Suprapubic skin (tissue), 4 donors: ENCODE measurements at regions not wholly inside any gene's neighbourhood (a gene's known extent, or its start where the extent isn't known, plus 50 kb on each side); places are given as distances from the start of the nearest gene placed in this dataset.

ENCODE experiments used
- POLR2A ChIP-seq, 2 donors: fragments of 450-650 bp; IDR thresholded peaks; one replicate each; pipeline ENCODE4 v1.6.1; 2017; ENCODE audit warnings: antibody characterized with exemption in 2 of 2, mild to moderate bottlenecking in 2 of 2, moderate library complexity in 2 of 2
- POLR2AphosphoS5 ChIP-seq, 3 donors: sonication (generic); formaldehyde crosslinking; IDR thresholded peaks; one replicate each; pipeline ENCODE4 v1.6.1; 2017; ENCODE audit warnings: antibody characterized with exemption in 3 of 3
- TF ChIP-seq, protein P1 (sequence below), 2 donors: fragments of 200-600 bp in 1 of 2; fragments of 450-650 bp in 1 of 2; sonication (generic) in 1 of 2; IDR thresholded peaks; one replicate each; pipeline ENCODE4 v1.5.1; 2016 to 2019; ENCODE audit warnings: antibody characterized with exemption in 2 of 2, mild to moderate bottlenecking in 1 of 2, moderate library complexity in 1 of 2

DNA sequence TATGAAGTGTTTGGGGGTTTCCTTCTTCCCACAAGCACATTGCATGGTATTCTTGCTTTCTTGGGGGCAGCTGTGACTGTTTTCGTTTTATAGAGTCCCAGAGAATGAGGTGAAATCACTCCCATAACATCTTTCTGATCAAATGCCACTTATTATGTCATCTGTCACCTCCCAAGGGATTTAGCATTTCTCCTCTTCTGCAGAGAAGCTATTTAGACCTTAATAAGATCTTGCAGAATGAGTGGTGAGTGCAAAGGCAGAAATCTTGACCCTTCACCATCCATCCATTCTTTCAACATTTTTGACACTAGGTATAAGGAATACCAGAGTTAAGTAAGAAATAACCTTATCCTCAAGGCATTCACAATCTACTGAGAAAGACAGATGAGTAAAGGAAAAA lies 318.6 kb upstream of the POU3F1 start:
- TF ChIP-seq, protein P1, sequence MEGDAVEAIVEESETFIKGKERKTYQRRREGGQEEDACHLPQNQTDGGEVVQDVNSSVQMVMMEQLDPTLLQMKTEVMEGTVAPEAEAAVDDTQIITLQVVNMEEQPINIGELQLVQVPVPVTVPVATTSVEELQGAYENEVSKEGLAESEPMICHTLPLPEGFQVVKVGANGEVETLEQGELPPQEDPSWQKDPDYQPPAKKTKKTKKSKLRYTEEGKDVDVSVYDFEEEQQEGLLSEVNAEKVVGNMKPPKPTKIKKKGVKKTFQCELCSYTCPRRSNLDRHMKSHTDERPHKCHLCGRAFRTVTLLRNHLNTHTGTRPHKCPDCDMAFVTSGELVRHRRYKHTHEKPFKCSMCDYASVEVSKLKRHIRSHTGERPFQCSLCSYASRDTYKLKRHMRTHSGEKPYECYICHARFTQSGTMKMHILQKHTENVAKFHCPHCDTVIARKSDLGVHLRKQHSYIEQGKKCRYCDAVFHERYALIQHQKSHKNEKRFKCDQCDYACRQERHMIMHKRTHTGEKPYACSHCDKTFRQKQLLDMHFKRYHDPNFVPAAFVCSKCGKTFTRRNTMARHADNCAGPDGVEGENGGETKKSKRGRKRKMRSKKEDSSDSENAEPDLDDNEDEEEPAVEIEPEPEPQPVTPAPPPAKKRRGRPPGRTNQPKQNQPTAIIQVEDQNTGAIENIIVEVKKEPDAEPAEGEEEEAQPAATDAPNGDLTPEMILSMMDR (IDR thresholded peaks at IDR 0.05) = no peak
- no peak for TF ChIP-seq POLR2AphosphoS5 (IDR thresholded peaks at IDR 0.05)
- TF ChIP-seq POLR2A (IDR thresholded peaks at IDR 0.05) = no peak
